Neuronal stem cell (in vitro differentiated cells): ENCODE measurements at regions not wholly inside any gene's neighbourhood (a gene's known extent, or its start where the extent isn't known, plus 50 kb on each side); places are given as distances from the start of the nearest gene placed in this dataset.

Experiments
- DNase-seq: peaks from one replicate; pipeline ENCODE4 v3.0.0-alpha.2; 2013; ENCODE audit warnings: low spot score
- H2AFZ ChIP-seq: one replicate; pipeline ENCODE4 v1.6.1; 2013; ENCODE audit warnings: mild to moderate bottlenecking, low read length, inconsistent platforms
- H2AK5ac ChIP-seq: 2 replicates; pipeline ENCODE4 v1.6.1; 2013; ENCODE audit warnings: low read depth, mild to moderate bottlenecking, inconsistent platforms, low read length, moderate library complexity, mixed read lengths
- H2BK120ac ChIP-seq: 2 replicates; pipeline ENCODE4 v1.6.1; 2013; ENCODE audit warnings: low read depth, mild to moderate bottlenecking, inconsistent platforms, low read length, moderate library complexity, mixed read lengths
- H2BK12ac ChIP-seq: one replicate; pipeline ENCODE4 v1.6.1; 2013; ENCODE audit warnings: low read length, inconsistent platforms
- H2BK15ac ChIP-seq: 2 replicates; pipeline ENCODE4 v1.6.1; 2013; ENCODE audit warnings: mild to moderate bottlenecking, low read length, inconsistent platforms, mixed read lengths
- H2BK5ac ChIP-seq: one replicate; pipeline ENCODE4 v1.6.1; 2013; ENCODE audit warnings: inconsistent platforms, mild to moderate bottlenecking, low read length, moderate library complexity
- H3K14ac ChIP-seq: one replicate; pipeline ENCODE4 v1.6.1; 2013; ENCODE audit warnings: low read length, inconsistent platforms
- H3K18ac ChIP-seq: 2 replicates; pipeline ENCODE4 v1.6.1; 2013; ENCODE audit warnings: low read length, inconsistent platforms
- H3K23ac ChIP-seq: 2 replicates; pipeline ENCODE4 v1.6.1; 2013; ENCODE audit warnings: low read depth, mild to moderate bottlenecking, mixed read lengths, low read length, inconsistent platforms; ENCODE audit not compliant: poor library complexity
- H3K27ac ChIP-seq: replicated peaks from 3 replicates; pipeline ENCODE4 v1.5.1; 2013; ENCODE audit warnings: low read length, inconsistent platforms
- H3K27me3 ChIP-seq, 3 experiments: 2 replicates each; pipeline ENCODE4 v1.6.1; 2013; ENCODE audit warnings: low read length in 3 of 3, mild to moderate bottlenecking in 2 of 3, inconsistent platforms in 1 of 3, low read depth in 1 of 3, mixed read lengths in 1 of 3, moderate library complexity in 1 of 3; ENCODE audit not compliant: control insufficient read depth in 3 of 3, insufficient read depth in 3 of 3
- H3K36me3 ChIP-seq, 2 donors: replicated peaks in 1 of 2; 2 replicates each; pipeline ENCODE4 v1.6.1; 2013; ENCODE audit warnings: low read length in 2 of 2; ENCODE audit not compliant: control insufficient read depth in 2 of 2, insufficient read depth in 2 of 2
- H3K4ac ChIP-seq: 2 replicates; pipeline ENCODE4 v1.6.1; 2013; ENCODE audit warnings: inconsistent platforms, mild to moderate bottlenecking, low read length, moderate library complexity
- H3K4me1 ChIP-seq, 2 donors: 1 replicate in 1 of 2; 2 replicates in 1 of 2; pipeline ENCODE4 v1.6.1; 2013; ENCODE audit warnings: low read length in 2 of 2, low read depth in 1 of 2; ENCODE audit not compliant: control insufficient read depth in 2 of 2, insufficient read depth in 1 of 2
- H3K4me2 ChIP-seq: one replicate; pipeline ENCODE4 v1.6.1; 2013; ENCODE audit warnings: mild to moderate bottlenecking, low read length, inconsistent platforms; ENCODE audit not compliant: insufficient read depth, poor library complexity, severe bottlenecking
- H3K4me3 ChIP-seq, 2 donors: 2 replicates each; pipeline ENCODE4 v1.5.1; 2013; ENCODE audit warnings: low read length in 2 of 2, mild to moderate bottlenecking in 2 of 2, inconsistent platforms in 1 of 2, moderate library complexity in 1 of 2
- H3K79me1 ChIP-seq: one replicate; pipeline ENCODE4 v1.6.1; 2013; ENCODE audit warnings: low read depth, mild to moderate bottlenecking, inconsistent platforms, low read length, moderate library complexity
- H3K9ac ChIP-seq: one replicate; pipeline ENCODE4 v1.6.1; 2013; ENCODE audit warnings: mild to moderate bottlenecking, low read depth, low read length, inconsistent platforms; ENCODE audit not compliant: poor library complexity
- H3K9me3 ChIP-seq, 2 donors: replicated peaks in 1 of 2; 2 replicates each; pipeline versions ENCODE3 to v1.6.1; 2013; ENCODE audit warnings: low read length in 2 of 2, mild to moderate bottlenecking in 2 of 2, inconsistent platforms in 1 of 2, low read depth in 1 of 2, mixed read lengths in 1 of 2, moderate library complexity in 1 of 2; ENCODE audit not compliant: control insufficient read depth in 2 of 2, insufficient read depth in 1 of 2
- H4K8ac ChIP-seq: one replicate; pipeline ENCODE4 v1.6.1; 2013; ENCODE audit warnings: low read depth, mild to moderate bottlenecking, inconsistent platforms, low read length, moderate library complexity
- H4K91ac ChIP-seq: one replicate; pipeline ENCODE4 v1.6.1; 2013; ENCODE audit warnings: low read length, low read depth, mild to moderate bottlenecking, inconsistent platforms; ENCODE audit not compliant: poor library complexity
- WGBS, 2 donors: extraction: QIAGEN DNeasy Blood & Tissue Kit; methylation state at CpG; one replicate each; pipeline ENCODE4 v1.1.7; 2013; ENCODE audit warnings: missing lambda C conversion rate in 2 of 2, mixed read lengths in 1 of 2; ENCODE audit not compliant: insufficient read length in 2 of 2, insufficient replicate concordance in 1 of 2; ENCODE audit errors: extremely low coverage in 2 of 2; 5-methylcytosine and 5-hydroxymethylcytosine counted together

DNA sequence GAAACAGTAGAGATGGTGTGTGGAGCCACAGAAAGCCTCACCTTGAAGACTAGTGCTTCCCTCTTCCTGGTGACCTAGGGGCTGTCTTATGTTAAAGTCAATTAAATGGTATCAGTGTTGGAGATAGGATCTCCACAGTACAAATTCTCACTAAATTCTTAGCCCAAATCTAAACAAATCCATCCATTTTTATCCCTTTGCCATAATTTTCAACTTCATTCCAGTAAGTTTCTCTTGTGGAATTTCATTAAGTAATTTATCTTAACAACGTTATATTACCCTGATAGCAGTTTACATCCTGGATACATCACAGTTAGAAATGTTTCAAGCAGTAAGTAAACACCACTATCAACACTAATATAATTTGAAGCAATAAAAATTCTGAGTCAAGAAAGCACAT, 989.4 kb upstream of the NXPH2 start:
- no peaks in the 10 kb centered on the region for H3K79me1 ChIP-seq
- no peak overlapping the region for H3K18ac ChIP-seq
- no peak overlapping the region for H3K23ac ChIP-seq
- no peak for DNase-seq
- H2BK12ac ChIP-seq = no peak overlapping the region
- H3K9me3 ChIP-seq = no peaks in the 10 kb centered on the region
- no peak overlapping the region for H2BK5ac ChIP-seq
- H3K27ac ChIP-seq = no peak overlapping the region
- no peak overlapping the region for H3K4me2 ChIP-seq
- H4K91ac ChIP-seq = no peak overlapping the region
- no peak overlapping the region for H3K14ac ChIP-seq
- no peak overlapping the region for H4K8ac ChIP-seq
- H2BK15ac ChIP-seq = no peak overlapping the region
- H2AFZ ChIP-seq = no peak overlapping the region
- no peak overlapping the region for H3K4me3 ChIP-seq
- WGBS, 2 donors = no CpG with 5 or more reads among the region's 1 CpG
- H3K36me3 ChIP-seq = no peaks in the 10 kb centered on the region
- H3K4ac ChIP-seq = no peak overlapping the region
- H2BK120ac ChIP-seq = no peak overlapping the region
- peaks cover 0 to 3% of the 10 kb centered on the region in 2 donors for H3K4me1 ChIP-seq
- H3K27me3 ChIP-seq = no peaks in the 10 kb centered on the region
- no peak overlapping the region for H3K9ac ChIP-seq
- H2AK5ac ChIP-seq = no peak overlapping the region

DNA sequence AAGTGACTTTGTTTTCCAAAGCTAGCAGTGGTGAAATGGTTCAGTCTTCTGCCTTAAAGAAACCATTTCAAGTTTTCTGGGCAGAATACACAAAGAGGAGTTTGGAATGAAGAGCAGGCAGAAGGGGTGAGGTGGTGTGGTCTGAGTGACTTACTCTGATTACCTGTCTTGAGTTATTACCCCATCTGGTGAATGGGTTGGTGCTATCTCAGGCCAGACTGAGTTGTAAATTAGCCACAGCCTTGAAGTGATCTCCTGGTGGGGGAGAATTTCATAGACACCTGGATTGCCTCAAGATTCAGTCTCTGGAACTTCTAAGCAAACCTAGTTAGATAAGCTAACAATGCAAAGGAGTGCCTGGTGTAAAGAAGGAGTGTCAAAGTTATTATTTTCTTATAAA, 983.5 kb upstream of the NXPH2 start:
- no peak overlapping the region for H3K4me3 ChIP-seq
- no peaks in the 10 kb centered on the region for H3K27me3 ChIP-seq
- H2BK12ac ChIP-seq = no peak overlapping the region
- no peak overlapping the region for H2AK5ac ChIP-seq
- H3K23ac ChIP-seq = no peak overlapping the region
- H3K9ac ChIP-seq = no peak overlapping the region
- H2BK5ac ChIP-seq = no peak overlapping the region
- no peak overlapping the region for H3K14ac ChIP-seq
- no peak overlapping the region for H3K27ac ChIP-seq
- no peak overlapping the region for H3K18ac ChIP-seq
- H3K4me1 ChIP-seq = peaks cover 0 to 3% of the 10 kb centered on the region in 2 donors
- no peaks in the 10 kb centered on the region for H3K36me3 ChIP-seq
- no peaks in the 10 kb centered on the region for H3K79me1 ChIP-seq
- H4K8ac ChIP-seq = no peak overlapping the region
- no peaks in the 10 kb centered on the region for H3K9me3 ChIP-seq
- no peak overlapping the region for H4K91ac ChIP-seq
- no peak overlapping the region for H2BK15ac ChIP-seq
- no peak overlapping the region for H3K4ac ChIP-seq
- no peak overlapping the region for H2BK120ac ChIP-seq
- no peak overlapping the region for H3K4me2 ChIP-seq
- no peak for DNase-seq
- no peak overlapping the region for H2AFZ ChIP-seq

- Histone ChIP-seq H3K36me3 (no peaks in the 10 kb centered on the region), H2BK5ac (no peak overlapping the region), H3K9me3 (no peaks in the 10 kb centered on the region), H3K27ac (no peak overlapping the region), H3K9ac (no peak overlapping the region), H3K4me2 (no peak overlapping the region), H3K4ac (no peak overlapping the region), H3K27me3 (no peaks in the 10 kb centered on the region), H2AK5ac (no peak overlapping the region), H3K79me1 (no peaks in the 10 kb centered on the region), H2AFZ (no peak overlapping the region), H4K91ac (no peak overlapping the region), H3K4me3 (no peak overlapping the region), H4K8ac (no peak overlapping the region), H2BK15ac (no peak overlapping the region), H2BK12ac (no peak overlapping the region), H3K18ac (no peak overlapping the region), H2BK120ac (no peak overlapping the region), H3K14ac (no peak overlapping the region), H3K23ac (no peak overlapping the region), H3K4me1 (no peaks in the 10 kb centered on the region)
- WGBS, 2 donors = no CpG with 5 or more reads among the region's 3 CpGs
- DNase-seq = no peak
These were observed 978.9 kb upstream of the NXPH2 start for GRCh38 chr2:139759000-139759505.

DNA sequence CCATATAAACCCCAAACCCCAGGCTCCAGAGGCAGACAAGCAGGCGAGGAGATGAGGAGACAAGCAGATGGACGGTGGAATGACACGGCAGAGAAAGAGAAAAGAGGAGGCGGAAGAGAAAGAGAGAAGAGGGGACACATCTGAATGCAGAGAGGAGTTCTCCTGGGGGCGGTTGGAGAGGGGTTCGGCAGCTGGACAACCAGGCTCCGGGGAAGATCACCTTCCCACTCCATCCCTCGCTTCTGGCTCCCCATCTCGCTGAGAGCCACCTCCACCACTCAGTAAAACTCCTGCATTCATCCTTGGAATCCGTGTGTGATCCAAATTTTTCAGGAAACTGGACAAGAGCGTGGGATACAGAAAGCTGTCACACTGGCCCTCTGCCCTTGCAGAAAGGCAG, 966.7 kb upstream of the NXPH2 start:
- Histone ChIP-seq H3K4ac (no peak overlapping the region), H3K14ac (no peak overlapping the region), H3K36me3 (no peaks in the 10 kb centered on the region), H2AFZ (no peak overlapping the region), H2BK12ac (no peak overlapping the region), H3K27ac (no peak overlapping the region), H3K9me3 (no peaks in the 10 kb centered on the region), H3K9ac (no peak overlapping the region), H3K27me3 (no peaks in the 10 kb centered on the region), H3K79me1 (no peaks in the 10 kb centered on the region), H2AK5ac (no peak overlapping the region), H3K4me2 (no peak overlapping the region), H3K23ac (no peak overlapping the region), H2BK120ac (no peak overlapping the region), H4K91ac (no peak overlapping the region), H2BK5ac (no peak overlapping the region), H3K18ac (no peak overlapping the region), H3K4me1 (no peaks in the 10 kb centered on the region), H4K8ac (no peak overlapping the region), H3K4me3 (no peak overlapping the region), H2BK15ac (no peak overlapping the region)
- no CpG with 5 or more reads among the region's 11 CpGs for WGBS, 2 donors
- no peak for DNase-seq
